ENCODE measurements at regions not wholly inside any gene's neighbourhood (a gene's known extent, or its start where the extent isn't known, plus 50 kb on each side); places are given as distances from the start of the nearest gene placed in this dataset.

DNA sequence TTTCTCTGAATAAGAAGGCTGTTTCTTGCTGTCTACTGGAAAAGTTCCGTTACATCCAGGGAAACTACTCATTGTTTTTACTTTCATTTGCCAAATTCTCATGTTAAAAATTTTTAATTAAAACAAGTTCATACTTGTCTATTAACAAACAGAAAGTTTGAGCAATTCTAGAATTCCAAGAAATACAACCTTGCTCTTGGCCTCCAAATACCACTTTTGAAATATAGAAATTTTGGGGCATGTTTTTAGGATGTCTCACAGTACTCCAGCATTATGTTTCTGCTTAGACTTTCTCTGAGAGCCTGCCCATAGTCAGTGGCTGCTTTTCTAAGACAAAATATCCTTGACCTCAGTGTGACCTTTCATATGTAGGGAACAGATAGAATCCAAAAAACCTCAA lies 228.7 kb upstream of the RND3 start:
- TF ChIP-seq, protein P1, sequence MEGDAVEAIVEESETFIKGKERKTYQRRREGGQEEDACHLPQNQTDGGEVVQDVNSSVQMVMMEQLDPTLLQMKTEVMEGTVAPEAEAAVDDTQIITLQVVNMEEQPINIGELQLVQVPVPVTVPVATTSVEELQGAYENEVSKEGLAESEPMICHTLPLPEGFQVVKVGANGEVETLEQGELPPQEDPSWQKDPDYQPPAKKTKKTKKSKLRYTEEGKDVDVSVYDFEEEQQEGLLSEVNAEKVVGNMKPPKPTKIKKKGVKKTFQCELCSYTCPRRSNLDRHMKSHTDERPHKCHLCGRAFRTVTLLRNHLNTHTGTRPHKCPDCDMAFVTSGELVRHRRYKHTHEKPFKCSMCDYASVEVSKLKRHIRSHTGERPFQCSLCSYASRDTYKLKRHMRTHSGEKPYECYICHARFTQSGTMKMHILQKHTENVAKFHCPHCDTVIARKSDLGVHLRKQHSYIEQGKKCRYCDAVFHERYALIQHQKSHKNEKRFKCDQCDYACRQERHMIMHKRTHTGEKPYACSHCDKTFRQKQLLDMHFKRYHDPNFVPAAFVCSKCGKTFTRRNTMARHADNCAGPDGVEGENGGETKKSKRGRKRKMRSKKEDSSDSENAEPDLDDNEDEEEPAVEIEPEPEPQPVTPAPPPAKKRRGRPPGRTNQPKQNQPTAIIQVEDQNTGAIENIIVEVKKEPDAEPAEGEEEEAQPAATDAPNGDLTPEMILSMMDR (conservative IDR thresholded peaks at IDR 0.05; ENCODE audit: low read length), result no peak
- H3K4me3 ChIP-seq (ENCODE audit: low read length), result no peak overlapping the region
- peak; percentile 87 for DNase-seq (ENCODE audit: low read depth)

DNA sequence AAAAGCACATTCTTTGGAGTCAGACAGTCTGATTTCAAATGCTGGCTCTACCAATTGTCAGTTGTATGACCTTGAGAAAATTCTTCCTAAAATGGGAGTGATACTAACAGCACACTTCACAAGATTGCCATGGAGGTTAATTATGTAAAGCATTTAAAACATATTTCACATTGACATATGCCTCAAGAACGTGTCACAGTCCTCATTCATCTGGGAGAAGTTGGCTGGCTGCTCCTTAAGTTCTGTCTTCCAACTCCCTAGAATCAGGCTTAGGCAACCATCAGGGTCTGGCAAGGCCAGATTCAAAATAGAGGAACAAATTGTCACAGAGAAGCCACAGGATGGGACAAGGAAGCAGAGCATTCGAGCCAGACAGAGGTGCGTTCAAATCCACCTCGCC lies 228.0 kb upstream of the RND3 start:
- TF ChIP-seq, protein P1 (conservative IDR thresholded peaks at IDR 0.05; ENCODE audit: low read length), result no peak

DNA sequence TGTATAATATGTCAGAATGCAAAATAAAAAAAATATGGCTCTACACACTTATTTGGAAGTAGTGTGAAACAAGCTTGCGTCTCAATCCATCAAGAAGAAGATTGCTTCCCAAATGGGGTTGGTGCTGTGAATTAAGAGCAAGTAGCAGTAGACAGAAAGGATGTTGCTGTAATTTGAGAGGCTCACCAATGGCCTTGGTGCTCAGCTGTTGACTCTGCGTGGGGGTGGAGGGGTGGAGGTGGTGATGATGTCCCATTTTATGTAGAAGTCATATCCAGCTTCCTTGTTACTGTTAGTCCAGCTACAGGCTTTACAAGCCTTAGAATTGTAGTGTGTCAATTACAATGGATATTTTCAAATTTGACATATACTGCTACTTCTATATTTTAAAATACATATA lies 223.4 kb upstream of the RND3 start:
- H3K4me3 ChIP-seq (ENCODE audit: low read length), result no peak overlapping the region
- TF ChIP-seq, protein P1 (conservative IDR thresholded peaks at IDR 0.05; ENCODE audit: low read length), result no peak

More for the DNA sequence above, 228.0 kb upstream of the RND3 start:
- peak; percentile 39 for DNase-seq (ENCODE audit: low read depth)
- H3K4me3 ChIP-seq (ENCODE audit: low read length), result no peak overlapping the region

DNA sequence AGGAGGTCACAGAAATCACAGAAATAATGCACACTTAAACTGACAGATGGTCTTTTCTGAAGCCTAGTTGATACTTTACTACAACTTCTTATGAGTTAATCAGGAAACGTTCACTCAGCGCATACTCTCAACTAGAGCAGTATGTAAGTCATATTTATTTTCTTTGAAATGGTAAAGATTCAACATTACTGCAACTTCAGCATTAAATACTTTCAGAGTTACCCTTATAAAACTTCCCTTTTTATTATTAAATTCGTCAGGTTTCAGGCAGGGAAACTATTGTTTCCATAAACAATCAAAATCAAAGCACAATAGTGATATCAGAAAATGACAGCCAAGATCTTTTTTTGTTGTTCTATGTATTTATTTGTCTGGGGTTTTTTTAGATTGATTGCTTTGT lies 222.6 kb upstream of the RND3 start:
- TF ChIP-seq, protein P1 (conservative IDR thresholded peaks at IDR 0.05; ENCODE audit: low read length), result no peak
- H3K4me3 ChIP-seq (ENCODE audit: low read length), result no peak overlapping the region

More for the DNA sequence above, 223.4 kb upstream of the RND3 start:
- DNase-seq (ENCODE audit: low read depth), result no peak

DNA sequence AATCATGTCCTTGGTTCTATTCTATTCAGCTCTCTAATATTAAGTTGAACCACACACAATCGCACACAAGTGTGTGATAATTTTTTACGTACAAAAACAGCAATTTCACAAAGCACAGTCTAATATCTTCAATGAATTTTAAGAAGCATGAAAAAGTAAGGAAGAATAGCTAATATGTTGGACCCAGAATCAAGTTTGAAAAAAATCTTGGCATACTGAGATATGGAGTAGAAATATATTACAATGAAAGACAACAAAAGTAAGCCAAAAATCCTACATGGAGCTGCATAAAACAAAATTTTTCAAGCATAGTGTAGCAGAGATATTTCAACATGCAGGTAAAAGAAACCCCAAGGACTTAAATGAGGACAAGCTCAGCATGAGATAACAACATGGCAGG lies 219.1 kb upstream of the RND3 start:
- no peak overlapping the region for H3K4me3 ChIP-seq (ENCODE audit: low read length)
- no peak for DNase-seq (ENCODE audit: low read depth)
- TF ChIP-seq, protein P1 (conservative IDR thresholded peaks at IDR 0.05; ENCODE audit: low read length), result no peak

More for the DNA sequence above, 222.6 kb upstream of the RND3 start:
- no peak for DNase-seq (ENCODE audit: low read depth)

DNA sequence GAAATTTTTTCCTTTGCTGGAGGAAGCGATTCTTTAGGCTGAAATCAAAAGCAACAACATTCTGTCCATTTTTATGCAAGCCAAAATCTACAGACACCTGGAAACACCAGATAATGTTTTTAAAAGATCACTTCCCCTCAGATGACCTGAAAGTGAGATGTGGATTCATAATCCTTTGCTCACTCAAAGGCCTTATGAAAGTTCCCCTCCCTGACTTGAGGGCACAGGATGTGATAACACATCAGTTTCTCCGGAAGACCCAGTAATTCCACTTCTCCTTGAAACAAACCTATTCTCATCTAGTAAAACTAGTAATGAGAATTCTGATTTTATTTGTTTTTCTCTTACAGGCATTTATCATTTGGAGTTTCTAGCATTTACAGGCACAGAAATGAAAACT lies 218.3 kb upstream of the RND3 start:
- no peak overlapping the region for H3K4me3 ChIP-seq (ENCODE audit: low read length)
- TF ChIP-seq, protein P1 (conservative IDR thresholded peaks at IDR 0.05; ENCODE audit: low read length), result no peak
- no peak for DNase-seq (ENCODE audit: low read depth)

DNA sequence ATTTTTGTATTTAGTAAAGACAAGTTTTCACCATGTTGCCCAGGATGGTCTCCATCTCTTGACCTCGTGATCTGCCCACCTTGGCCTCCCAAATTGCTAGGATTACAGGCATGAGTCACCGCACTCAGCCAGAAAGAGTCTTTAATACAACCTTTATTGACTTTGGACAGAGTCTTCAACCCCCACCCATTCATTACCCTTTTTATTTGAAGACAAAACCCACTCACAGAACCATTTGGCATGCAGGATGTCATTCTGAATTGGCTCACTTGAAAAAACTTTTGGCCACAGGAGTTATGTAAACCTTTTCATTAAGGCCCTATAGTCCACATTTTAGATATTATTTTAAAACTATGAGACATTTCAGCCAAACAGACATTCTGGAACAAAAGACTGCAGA lies 217.9 kb upstream of the RND3 start:
- no peak for DNase-seq (ENCODE audit: low read depth)
- TF ChIP-seq, protein P1 (conservative IDR thresholded peaks at IDR 0.05; ENCODE audit: low read length), result no peak
- H3K4me3 ChIP-seq (ENCODE audit: low read length), result no peak overlapping the region

Data from AG10803 (cell line).